Hypothalamus (tissue), 51 donors: ENCODE measurements at regions not wholly inside any gene's neighbourhood (a gene's known extent, or its start where the extent isn't known, plus 50 kb on each side); places are given as distances from the start of the nearest gene placed in this dataset.

ENCODE experiments used
- DNase-seq, 51 donors: peaks; one replicate each; lab custom pipeline; 2025; lab: John Stamatoyannopoulos, UW

DNA sequence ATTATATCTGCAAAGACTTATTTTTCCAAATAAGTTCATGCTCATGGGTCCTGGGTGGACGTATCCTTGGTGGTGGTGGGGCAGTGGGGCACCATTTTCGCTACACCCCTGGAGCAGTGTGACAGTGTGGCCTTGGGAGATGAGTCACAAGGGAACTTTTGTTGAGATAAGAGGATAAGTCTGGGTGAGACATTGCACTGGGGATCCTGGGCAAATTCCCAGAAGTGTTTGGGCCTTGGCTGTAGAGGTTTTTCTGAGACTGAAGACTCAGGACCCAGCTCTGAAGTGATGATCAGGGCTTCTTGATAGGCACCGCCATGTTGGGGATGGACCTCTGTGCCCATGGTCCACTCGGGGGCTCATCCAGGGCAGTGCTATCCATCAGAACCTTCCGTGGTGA, 149.4 kb downstream of the MACROH2A1 start:
- no peak for DNase-seq

DNA sequence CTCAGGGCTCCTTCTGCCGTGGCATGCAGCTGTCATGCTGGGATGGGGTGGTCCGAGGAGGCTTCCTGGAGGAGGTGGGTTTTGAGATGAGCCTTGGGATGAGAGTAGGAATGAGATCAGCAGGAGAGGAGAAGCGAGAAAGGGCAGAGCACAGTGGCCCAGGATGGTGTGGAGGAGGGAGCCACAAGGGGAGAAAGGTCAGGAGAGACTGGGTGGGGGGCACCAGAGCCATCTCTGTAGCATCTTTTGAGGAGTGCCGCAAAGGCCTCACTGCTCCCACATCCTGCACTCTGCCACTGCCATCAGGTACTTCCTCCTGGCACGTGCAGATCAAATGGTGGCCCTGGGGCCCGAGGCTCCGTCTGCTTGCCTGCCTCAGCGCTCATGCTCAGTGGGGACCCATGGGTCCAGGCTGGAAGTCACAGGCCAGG, 150.2 kb downstream of the MACROH2A1 start:
- DNase-seq: no peak

DNA sequence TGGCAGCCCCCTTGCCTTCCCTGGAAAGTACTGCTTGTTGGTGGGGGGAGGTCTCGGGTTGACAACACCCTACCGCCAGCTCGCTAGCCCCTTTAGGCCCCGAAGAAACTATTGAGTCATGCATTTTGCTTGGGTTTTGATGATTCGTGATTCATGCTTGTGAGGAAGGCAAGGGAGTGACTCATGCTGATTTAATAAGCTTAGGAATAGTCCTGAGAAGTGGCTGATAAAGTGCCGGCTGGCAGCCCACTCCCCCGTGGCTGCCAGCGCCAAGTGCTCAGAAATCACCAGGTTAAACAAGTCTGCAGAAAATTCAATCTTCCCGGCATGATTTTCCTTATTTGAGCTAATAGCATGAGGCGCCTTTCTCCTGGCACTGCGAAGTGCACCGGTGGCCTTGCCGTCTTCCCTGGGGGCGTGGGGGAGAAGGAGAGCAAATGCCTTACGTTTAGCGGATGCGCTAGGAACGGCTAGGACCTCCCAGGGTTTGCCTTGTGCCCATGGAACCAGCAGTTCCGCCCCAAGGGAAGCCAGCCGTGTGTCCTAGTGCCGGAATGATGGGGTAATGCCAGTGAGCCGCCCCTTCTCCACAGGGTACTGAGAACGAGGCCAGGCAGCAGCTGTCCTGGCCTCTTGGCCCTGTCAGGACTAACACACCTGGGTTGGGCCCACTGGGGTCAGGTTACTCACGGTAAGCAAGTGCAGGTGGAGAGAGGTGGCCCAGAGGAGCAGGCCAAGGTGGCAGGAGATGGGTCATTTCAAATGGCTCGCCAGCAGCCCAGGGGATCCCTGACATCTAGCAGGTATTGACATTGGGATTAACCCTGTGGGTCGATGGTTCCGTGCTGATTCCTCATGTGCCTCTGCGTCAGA, 151.9 kb downstream of the MACROH2A1 start:
- DNase-seq: peak in 3 of 51 donors; percentile 23 to 44 (median 23)

DNA sequence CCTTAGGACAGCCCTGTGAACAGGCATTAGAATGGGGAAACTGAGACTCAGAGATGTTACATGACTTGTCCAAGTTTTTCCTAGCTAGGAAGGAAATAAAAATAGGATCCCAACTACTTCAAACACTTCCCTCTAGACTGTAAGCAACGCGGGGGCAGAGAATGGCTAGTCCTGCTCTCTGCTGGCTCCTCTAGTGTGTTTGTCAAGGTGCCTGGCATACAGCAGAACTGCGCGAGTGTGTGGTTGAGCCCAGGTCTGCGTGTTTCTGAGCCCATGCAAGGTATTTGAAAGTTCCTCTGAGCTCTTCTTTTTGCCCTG, 152.5 kb downstream of the MACROH2A1 start:
- DNase-seq: no peak

DNA sequence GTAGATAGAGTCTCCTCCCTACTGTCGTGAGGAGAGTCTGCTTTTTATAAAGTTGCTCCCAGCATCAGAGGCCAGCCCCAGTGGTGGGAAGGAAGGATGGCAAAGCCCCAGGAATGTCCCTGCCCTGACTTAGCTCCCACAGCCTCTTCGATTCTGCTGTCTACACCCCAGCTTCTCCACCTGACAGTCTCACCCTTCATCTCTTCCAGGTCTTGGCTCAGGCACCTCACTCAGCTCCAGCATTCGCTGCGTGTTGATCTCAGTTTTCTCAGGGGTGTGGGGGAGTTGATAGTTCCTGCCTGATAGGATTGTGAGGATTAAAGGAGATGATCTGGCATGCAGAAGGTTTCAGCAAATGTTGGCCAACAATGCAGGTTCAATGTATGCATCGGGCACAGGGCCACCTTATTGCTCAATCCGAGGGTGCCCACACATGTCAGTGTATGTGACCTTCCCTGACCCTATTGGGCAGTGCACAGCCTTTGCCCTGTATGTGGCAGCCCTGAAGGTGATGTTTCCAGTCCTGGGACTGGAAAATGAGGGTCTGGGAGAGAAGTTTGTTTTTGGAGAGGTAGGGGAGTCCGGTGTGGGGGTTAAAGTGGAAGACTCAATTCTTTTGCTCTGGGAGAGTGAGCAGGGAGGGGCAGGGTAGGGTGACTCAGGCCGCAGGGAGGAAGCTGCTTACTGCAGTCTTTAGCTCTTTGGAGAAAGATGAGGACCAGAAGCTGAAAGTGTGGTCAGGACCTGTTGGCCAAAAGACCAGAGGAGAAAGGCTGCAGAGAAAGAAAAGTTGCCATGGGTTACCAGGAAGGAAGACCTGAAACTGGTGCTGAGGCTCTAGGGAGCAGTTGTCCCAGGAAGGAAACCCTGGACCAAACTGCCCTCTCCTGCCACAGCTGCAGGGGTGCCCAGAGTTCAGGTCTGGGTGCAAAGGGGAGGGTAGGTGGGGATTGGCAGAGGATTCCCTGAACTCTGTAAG, 153.2 kb downstream of the MACROH2A1 start:
- no peak for DNase-seq

DNA sequence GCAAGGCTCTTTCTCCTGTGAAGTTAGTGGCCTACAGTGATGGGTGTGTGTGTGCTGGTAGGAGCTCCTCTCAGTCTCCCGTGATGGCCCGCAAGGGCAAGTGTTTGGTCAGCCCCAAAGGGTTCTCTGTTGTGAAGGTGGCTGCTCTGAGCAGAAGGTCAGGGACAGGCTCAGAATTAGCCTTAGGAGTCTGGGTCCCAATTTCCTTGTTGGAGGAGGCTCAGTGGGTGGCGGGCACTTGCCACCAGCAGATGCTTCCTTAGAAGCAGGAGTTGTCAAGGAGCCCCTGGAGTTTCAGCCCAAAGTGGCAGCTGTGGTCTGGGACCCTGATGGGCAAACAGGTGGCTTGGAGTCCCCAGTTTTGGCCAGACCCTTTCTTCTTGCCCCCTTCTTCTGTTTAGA, 154.4 kb downstream of the MACROH2A1 start:
- DNase-seq: no peak

DNA sequence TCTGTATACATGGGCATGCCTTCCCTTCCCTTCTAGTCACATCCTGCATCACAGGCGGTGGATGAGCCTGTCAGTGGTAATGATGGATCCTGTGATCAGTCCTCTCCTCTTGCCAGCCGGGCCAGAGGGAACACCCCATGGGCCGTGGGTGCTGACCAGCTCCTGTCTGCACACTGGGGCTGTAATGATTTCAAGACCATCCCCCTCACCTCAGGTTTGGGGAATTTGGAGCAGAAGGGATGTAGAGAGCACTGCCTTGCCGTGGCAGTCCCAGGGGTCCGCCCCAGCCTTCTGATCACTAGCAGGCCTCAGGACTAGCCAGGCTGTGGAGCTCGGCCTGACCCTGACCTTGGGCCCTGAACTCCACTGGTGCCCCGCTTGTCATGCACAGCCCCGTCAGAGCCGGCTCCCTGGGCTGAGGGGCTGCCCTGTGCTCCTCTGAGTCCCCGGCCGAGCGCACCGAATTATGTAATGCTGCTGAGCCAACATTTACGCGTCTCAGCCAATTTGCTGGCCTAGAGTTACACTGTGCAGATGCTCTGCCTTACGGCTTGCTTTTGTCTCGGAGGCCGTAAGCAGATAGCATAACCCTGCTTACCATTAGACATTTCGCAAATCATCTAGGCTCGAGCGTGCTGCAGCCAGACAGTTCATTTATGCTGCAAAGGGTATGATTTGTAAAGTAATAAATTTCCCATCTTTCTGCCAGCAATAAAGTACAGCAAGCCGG, 155.3 kb downstream of the MACROH2A1 start:
- no peak for DNase-seq

DNA sequence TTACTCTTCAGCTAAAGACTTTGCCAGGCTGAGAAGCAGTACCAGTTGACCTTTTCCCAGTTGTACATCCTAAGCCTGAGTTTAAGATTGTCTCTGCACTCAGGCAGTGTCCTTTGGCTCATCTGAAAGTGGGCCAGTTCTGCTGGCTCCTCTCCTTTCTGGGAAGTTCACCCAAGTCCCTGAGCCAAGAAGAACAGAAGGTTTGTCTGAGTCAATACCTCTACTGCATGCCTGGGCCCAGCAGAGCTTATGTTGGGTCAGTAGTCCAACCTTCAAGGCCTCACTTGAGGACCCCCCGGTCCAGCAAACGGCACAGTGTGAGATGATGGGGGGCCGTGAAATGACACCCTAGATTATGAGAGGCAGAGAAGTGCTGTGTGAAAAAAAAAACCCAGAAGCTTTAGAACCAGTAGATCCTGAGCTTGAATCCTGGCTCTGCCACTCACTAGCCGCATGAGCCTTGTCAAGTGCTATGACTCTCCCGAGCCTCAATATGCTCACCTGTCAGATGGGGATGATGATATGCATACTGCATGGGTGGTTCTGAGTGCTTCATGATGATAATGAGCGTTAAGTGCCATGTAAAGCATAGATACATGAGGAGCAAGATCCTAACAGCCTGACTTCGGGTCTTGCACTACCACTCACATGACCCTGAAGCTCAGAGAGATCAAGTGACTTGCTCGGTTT, 156.0 kb downstream of the MACROH2A1 start:
- DNase-seq: peak in 16 of 51 donors; percentile 14 to 66 (median 30)

DNA sequence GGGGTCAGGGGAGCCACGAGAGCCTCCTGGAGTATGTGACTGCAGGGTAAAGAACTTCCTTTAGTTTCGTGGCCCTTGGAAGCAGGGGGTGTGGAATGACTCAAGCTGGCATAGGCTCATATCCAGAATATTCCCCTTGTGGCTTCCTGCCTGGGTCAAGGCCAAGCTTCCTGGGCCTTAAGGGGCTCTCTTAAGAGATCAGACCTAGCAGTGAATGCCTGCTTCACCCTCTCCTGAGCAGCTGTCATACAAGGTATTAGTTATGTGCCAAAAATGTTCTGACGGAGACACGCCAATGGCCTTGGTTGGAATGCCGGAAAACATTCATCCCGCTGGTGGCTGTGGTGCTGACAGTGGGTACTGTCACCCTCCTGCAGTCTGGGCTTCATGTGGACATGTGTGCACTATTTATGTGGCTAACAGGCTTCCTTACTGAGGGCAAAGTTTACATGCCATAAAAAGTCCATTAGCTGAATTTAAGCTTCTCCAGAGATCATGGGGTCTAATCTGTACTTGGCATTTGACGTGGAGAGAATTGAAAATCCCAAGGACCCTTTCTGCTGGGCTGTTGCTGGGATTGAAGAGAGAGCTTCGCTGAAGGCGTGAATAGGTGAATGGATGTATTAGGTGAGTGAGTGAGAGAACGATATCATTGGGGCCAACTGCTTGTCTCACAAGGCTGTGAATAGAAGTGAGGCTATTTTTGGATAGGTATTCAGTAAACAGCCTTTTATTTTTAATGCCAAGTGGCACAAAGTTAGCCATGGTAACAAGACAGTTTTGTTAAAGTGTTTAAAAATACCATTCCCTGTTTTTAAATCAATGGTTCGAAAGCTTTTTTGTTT, 156.8 kb downstream of the MACROH2A1 start:
- DNase-seq: no peak

DNA sequence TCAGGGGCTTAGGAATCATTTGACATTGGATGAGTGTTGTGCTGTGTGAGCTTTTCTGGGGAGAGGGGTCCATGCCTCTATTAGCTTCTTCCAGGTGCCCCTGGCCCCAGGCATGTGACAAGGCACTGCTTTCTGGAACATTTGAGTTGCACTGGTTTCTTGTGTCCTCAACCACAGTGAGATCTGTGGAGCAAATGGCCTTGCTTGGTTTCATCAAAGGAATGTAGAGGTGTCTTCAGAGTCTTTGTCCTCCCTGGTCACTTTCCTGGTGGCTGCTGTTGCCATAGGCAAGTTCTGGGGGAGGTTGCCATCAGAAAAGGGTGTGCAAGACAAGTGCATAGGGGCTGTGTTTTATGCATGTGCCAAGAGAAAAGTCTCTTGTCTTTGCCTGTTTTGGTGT, 157.5 kb downstream of the MACROH2A1 start:
- no peak for DNase-seq

DNA sequence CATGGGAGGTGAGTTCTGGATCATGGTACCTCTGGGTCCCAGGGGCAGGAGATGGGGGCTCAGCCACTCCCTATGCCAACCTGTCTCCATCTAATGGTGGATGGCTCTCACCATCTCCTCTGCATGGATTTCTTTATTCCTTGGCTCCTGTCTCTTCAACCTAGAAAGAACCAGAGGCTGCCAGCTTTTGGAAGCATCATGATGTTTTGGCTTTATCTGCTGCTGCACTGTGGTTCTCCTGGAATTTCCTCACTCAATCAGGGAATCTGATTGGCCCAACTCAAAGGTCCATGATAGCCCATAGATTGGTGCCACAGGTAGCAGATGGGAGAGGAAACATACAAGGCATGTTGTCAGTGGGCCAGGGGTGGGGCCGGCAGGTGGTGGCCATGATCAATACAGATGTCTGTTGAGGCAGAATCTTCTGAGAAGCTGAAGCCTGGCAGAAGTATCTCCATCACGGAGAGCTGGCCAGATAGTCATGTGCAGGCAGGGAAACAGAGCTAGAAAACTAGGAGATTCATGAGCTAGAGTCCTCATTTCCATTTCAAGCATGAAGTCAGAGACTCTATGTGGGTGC, 158.2 kb downstream of the MACROH2A1 start:
- DNase-seq: no peak

DNA sequence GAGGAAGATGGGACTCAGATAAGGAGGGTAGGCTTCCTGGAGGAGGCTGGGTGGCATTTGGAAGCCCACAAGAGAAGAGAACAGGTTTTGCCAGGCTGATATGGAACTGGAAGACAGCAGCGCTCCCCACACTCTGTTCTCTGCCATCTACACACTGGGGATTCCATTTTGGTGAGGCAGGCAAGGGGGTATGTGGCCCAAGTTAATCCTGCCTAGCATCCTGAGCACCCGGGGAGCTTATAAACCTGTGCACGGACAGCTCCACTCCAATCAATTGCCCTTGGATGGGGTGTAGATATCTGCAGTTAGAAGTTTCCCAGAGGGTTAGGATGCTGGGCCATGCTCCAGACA, 158.8 kb downstream of the MACROH2A1 start:
- DNase-seq: no peak

DNA sequence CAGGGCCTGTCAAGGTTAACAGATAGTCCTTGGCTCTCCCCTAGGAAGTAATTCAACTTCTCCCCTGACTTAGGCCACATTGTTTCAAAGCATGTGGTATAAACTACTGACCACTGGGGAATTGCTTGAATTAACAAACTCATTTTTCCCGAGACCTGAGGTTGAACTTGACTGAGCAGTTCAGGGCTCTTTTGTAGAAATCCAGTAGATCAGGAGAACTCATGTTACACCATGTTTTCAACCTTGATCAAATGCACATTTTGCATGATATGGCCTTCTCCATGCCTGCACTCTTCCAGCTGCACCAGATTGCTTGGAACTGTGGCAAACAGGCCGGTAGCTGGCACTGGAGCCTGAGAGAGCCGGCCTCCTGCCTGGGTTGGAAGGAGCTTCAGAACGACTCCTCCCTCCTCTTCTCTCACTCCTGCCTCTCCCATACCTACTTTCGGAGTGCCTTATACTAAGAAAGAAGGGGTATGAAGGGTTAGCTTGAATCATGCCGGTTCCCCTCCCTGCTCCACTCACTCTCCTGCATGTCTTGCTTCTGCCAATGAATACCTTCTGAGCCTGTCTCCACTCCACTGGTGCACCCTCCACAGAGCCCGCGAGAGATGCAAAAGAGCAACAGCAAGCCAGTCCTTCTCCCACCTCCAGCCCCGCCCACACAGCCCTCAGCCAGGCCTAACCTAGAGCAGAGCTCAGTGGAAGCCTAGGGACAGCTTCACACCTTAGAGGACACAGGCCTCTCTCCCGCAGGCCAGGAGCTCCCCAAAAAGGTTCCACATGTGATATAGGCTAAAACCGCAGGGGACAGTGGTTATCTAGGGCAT, 159.4 kb downstream of the MACROH2A1 start:
- DNase-seq: no peak

DNA sequence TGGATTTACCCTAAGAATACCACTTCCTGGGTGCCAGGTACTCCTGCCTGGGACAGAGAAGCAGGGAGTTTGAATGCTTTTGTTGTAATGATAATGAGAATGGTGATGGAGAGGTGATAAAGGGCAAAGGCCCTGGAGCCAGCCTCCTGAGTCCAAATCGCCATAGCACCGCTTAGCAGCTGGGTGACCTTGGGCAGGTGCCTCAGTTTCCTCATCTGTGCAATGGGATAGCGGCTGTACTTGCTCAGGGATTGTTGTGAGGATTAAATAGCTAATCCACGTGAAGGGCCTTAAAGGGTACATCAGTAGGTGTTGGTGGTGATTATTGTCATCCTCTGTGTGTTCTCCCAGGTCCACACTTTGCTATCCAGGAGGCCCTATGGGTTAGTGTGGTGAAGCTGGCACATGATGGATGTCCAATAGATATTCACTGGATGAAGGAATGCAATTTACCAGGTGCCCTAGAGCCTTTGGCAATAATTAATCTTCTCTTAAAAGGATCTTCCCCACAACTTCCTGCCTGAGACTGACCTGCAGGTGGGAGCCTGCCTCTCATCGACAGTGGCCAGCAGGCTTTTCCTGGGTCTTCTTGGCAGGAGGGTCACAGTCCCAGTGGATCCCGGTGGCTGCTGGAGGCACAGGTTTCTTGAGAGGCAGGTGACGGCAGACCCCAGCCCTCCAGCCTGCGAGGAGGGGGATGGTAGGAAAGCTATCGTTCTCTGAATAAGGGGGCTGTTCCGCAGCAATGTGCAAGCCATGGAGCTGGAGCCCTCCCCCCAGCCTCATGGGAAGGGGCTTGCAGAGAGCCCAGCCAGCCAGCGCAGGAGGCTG, 160.2 kb downstream of the MACROH2A1 start:
- no peak for DNase-seq

DNA sequence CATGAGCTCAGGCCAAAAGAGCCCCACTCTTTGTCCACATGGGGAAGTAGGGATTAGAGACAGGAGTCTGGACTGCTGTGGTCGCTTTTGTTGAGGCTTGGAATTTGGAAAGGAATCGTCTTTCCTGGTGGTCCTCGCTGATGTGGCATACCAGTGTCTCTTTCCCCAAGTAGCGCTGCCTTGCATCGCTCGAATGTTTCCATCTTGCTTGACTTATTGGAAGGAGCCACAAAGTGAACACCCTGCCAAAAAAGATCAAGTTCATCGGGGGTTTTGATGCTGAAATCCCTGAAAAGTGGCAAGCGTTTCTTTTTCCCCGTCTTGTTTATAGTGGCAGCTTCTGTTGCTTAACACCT, 161.3 kb downstream of the MACROH2A1 start:
- DNase-seq: no peak

DNA sequence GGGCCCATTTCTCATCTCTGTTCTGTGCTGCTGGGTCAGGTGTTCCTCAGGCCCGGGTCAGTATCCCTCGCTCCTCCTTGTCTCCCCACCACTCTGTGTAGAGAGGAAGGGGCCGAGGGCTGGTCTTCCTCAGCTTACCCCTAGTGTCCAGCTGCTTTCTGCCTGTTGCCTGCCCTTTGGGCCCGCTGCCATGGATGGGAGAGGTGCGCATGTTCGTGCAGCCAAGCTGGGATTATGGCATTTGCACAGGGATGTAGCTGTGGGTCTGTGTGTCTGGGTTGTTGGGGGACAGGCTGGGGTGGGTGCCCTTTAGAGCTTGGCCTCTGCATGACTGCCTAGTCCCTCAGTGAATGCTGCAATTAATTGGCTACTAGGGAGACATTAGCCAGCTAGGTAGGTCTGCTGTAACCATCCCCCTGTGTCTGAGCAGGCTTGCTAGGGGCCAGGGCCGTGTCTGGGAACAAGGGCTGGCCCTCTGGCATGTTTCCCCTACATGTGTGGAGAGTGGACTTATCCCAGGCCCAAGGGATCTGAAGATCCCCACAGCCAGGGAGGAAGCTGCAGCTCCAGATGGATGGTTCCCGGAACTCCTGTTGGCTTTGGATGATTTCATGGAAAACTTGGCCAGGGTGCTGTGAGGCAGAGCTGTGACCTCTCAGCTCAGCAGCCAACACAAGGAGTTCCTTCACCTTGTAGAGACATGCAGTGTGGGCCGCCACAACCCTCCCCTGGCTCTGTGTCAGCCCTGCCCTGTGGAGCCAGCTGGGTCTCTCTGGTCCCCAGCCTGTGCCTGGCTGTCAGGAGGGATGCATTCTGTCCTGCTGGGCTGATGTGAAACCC, 161.9 kb downstream of the MACROH2A1 start:
- DNase-seq: no peak
